Epithelial cell of esophagus (primary cell): ENCODE measurements at regions not wholly inside any gene's neighbourhood (a gene's known extent, or its start where the extent isn't known, plus 50 kb on each side); places are given as distances from the start of the nearest gene placed in this dataset.

ENCODE experiments used
- DNase-seq: peaks from one replicate; pipeline ENCODE4 v3.0.0; 2010; ENCODE audit warnings: low read depth
- H3K4me3 ChIP-seq: 2 replicates; pipeline ENCODE4 v1.5.1; 2011; ENCODE audit warnings: mild to moderate bottlenecking, low read length, control low read depth
- TF ChIP-seq, protein P1 (sequence below): IDR thresholded peaks from 2 replicates; pipeline ENCODE4 v1.5.1; 2011; ENCODE audit warnings: low read depth, mild to moderate bottlenecking, low read length, control low read depth, inconsistent platforms; ENCODE audit not compliant: insufficient read depth; ENCODE audit errors: missing control alignments

DNA sequence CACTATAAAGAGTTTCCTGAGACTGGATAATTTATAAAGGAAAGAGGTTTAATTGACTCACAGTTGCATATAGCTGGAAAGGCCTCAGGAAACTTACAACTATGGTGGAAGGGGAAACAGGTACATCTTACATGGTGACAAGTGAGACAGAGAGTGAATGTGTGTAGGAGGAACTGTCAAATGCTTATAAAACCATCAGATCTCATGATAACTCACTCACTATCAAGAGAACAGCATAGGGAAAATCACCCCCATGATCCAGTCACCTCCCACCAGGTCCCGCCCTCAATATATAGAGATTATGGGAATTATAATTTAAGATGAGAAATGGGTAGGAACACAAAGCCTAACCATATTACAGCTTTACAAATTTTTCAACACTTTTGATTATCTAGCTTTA is 266.0 kb downstream of the DTHD1 start:
- H3K4me3 ChIP-seq: no peak overlapping the region
- TF ChIP-seq, protein P1, sequence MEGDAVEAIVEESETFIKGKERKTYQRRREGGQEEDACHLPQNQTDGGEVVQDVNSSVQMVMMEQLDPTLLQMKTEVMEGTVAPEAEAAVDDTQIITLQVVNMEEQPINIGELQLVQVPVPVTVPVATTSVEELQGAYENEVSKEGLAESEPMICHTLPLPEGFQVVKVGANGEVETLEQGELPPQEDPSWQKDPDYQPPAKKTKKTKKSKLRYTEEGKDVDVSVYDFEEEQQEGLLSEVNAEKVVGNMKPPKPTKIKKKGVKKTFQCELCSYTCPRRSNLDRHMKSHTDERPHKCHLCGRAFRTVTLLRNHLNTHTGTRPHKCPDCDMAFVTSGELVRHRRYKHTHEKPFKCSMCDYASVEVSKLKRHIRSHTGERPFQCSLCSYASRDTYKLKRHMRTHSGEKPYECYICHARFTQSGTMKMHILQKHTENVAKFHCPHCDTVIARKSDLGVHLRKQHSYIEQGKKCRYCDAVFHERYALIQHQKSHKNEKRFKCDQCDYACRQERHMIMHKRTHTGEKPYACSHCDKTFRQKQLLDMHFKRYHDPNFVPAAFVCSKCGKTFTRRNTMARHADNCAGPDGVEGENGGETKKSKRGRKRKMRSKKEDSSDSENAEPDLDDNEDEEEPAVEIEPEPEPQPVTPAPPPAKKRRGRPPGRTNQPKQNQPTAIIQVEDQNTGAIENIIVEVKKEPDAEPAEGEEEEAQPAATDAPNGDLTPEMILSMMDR: no peak
- DNase-seq: no peak

DNA sequence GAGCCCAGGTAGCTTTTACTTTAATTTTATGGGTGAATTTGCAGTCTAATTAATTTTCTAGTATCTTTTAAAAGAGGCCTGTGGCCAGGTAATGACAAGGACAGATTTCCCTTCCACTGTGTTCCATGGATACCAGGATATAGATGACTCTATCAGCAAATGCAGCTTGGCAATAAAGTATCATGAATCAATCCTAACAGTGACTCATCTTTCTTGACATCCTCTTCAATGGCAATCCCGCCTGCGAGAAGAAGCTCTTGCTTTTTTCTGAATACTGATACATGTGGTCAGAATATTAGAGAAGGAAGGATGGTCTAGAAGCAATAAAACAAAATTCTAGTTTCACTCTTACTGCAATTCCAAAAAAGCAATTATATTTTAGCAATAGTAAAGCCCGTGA is 267.8 kb downstream of the DTHD1 start:
- H3K4me3 ChIP-seq: no peak overlapping the region
- DNase-seq: peak; percentile 51
- TF ChIP-seq, protein P1: no peak

DNA sequence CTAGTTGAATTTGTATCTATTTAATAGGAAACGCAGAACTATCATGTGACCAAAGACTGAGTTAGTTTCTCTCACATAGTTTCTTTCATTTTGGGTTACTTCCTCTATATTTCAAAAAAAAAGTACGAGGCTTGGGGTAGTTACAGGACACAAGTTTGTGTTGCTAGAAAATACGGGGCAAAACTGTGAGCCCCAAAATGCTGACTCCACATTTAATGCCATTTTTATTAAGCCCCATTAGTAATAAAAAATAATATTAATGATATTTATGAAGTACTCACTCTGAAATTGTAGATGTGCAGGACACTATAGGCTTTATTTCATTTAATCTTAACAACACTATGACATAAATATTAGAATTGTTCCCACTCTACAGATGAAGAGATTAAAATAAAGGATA is 268.6 kb downstream of the DTHD1 start:
- no peak for DNase-seq
- no peak overlapping the region for H3K4me3 ChIP-seq
- TF ChIP-seq, protein P1: no peak

DNA sequence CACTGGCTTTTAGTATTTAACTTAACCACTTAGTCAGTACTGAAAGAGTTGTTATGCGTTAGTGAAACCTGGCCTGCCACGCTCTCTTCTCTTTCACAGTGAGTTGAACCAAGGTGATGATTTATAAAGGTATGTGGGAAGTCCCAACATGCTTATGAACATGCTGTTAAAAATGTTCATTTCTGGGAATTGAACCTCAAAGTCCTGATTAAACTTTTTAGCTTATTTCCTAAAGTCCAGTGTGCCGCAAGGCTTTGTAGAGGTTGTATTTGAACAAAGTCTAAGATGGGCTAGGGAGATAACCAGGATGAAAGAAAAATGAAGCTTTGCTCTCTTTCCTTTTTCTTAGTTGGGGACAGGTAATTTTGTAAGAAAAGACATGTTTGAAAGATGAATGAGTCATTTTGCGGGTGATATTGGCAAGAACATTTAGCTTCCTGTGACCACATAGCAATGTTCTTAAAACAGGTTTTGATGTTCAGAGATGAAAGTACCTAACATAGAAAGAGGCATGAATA is 270.3 kb downstream of the DTHD1 start:
- TF ChIP-seq, protein P1: no peak
- no peak overlapping the region for H3K4me3 ChIP-seq
- DNase-seq: peak; percentile 86

DNA sequence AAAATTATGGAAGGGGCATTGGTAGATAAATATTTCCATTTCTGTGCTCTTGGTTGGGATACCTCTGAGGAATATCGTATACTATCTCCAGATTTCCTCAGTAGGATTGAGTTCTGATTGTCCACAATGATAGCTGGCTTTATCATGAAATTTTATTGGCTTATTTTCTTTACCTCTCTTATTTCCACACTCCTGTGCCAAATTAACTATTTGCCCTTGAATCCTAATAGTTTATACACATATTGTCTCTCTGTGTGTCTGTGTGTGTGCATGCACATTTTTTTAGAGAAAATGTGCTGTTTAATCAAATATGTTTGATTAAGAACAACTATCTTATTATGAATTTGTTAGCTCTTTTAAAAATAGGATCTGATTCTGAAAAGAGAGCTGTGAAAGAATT is 271.6 kb downstream of the DTHD1 start:
- no peak overlapping the region for H3K4me3 ChIP-seq
- TF ChIP-seq, protein P1: no peak
- DNase-seq: no peak

DNA sequence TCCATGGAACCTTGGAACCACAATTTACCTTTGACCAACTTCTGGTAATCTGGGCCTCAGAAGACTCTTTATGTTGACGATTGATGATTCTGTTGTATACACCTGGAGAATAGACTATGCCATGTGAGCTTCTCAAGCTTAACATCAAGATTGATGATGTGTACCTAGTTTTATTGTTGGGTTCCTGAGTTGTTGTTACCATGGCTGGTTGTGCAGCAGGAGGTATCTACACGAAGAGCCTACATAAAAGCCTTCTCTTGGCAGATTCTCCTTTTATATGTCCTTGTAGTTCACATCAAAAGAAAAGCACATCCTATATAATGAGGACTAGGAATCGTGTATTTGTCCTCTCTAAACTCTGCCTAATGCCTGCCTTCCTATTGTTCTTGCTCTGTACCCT is 272.0 kb downstream of the DTHD1 start:
- TF ChIP-seq, protein P1: no peak
- no peak overlapping the region for H3K4me3 ChIP-seq
- no peak for DNase-seq

DNA sequence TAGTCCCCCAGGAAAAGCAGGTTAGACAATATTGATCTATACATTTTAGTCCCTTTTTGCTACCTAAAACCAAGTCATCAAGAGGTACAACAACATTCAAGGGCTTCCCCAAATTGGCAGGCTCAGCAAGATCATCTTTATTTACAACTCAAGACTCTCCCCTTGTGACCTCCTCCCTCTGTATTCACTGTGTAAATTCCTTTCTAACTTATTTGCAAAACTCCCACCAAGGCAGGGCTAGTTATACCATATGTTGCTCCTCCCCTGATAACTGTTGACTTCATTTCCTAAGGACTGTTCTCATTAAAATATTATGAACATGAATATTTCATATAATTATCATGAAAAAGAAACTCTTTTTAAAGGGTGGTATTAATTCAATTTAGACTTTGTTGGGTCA is 275.6 kb downstream of the DTHD1 start:
- TF ChIP-seq, protein P1: no peak
- H3K4me3 ChIP-seq: no peak overlapping the region
- DNase-seq: no peak
